ENCODE measurements at regions not wholly inside any gene's neighbourhood (a gene's known extent, or its start where the extent isn't known, plus 50 kb on each side); places are given as distances from the start of the nearest gene placed in this dataset.

- DNase-seq (ENCODE audit: low read depth in 2 of 2), result no peak
Measured at GRCh38 chr20:22504829-22505377, 79.5 kb downstream of the FOXA2 start.

GRCh38 chr20:22503577-22503976, 80.8 kb downstream of the FOXA2 start:
- DNase-seq (ENCODE audit: low read depth in 2 of 2), result no peak

DNA sequence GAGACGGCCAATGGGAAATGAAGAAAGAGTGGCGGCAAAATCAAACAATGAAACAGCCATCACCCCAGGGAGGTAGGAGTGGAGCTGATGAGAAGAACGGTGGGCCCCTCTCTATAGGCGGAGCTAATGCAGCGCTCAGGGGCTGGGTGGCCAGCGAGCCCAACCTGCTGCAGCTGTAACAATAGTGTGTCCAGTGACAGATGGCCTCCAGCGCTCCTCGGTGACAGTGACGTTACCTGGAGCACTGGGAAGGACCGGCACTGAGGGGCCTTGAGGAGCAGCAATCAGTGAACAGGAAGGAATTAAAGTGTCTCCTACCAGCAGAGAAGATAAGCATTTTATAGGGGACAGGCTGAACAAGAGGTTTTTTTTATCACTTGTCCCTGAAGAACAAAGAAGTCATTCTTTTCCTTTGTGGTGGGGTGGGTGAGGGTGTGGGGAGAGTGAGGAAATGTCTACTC, 81.6 kb downstream of the FOXA2 start:
- no peak for DNase-seq (ENCODE audit: low read depth in 2 of 2)

GRCh38 chr20:22501566-22502344, 82.6 kb downstream of the FOXA2 start:
- no peak for DNase-seq (ENCODE audit: low read depth in 2 of 2)

DNA sequence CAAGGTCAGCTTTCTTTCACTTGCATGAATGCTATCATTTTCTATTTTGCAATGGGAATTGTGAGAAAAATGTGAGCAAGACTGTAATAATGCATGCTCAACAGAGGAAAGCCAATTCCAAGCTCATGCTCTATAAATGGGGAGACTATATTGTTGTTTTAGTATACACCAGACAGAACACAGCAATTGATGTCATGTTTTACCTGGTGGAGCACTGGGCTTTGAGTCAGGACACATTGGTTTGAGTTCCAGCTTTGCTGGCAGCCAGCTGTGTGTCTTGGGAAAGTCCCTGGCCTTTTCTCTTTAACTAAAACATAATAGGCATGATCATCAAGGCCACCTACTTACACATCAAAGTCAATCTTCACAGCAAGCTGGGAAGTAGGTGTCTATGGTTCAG, 83.3 kb downstream of the FOXA2 start:
- DNase-seq (ENCODE audit: low read depth in 2 of 2), result no peak

DNA sequence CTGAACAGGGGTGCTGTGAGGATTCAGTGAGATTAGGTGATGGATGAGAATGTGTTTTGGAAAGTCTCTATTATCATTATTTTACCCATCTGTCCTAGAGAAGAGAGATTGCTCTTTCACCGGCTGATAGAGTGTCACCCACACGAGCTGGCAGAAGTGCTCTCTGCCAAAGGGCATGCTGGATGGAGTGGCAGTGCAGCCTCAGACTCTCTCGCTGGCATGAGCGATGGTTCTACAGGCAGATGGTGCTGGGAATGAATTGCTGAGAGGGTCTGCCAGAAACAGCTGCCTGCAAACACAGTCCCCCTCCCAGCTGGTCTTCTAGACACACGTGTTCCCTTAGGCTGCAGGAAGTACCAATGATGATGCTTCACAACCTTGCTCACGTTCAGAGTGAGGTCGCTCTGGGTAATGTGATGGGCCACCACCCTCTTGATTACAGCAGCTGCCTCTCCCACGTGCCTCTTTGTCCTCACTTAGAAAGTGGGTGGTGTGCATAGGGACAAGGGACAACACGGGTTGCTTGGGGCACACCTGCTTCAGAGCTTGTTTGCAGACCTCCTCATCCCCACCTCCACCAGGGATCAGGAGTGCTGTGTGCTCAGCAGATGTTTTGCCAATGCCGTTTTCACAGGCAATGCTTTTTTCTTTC, 84.7 kb downstream of the FOXA2 start:
- DNase-seq (ENCODE audit: low read depth in 2 of 2), result no peak

- DNase-seq (ENCODE audit: low read depth in 2 of 2), result no peak
Measured at GRCh38 chr20:22496817-22497216, 87.6 kb downstream of the FOXA2 start.

DNA sequence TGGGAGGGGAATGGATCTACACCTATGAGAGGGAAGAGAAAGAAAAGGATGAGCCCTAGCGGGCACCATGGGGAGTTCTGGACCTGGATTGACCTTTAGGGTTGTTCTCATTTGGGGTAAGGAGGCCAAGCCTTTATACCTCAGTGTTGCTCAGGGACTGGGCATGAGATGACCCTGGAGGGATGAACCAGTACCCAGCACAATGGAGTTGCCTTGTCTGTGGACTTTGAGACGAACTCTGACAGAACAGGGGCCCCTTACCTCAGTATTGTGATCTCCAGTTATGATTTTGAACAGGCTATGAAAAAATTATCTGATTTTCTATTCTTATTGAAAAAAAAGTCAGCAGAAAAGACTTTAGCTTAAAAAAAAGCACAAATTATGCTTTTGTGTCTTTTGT, 88.6 kb downstream of the FOXA2 start:
- DNase-seq (ENCODE audit: low read depth in 2 of 2), result no peak

DNA sequence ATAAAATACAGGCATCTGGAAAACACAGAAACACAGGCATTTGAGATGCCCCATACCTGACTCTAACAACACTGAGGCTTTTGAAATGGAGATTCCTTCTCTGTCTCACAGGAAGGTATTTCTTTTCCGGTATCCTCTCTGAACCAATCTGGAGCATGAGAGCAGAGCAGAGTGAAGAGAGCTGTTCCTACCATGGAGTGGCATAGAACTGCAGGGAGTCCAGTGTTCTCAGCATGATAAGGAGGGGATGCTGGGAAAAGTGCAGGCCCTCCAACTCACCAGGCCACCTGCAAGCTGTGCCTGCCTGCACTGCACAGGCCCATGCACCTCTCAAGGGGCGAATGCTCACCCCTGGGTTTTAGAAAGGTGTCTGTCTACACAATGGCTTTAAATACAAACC, 89.2 kb downstream of the FOXA2 start:
- no peak for DNase-seq (ENCODE audit: low read depth in 2 of 2)

GRCh38 chr20:22492497-22492896, 91.9 kb downstream of the FOXA2 start:
- no peak for DNase-seq (ENCODE audit: low read depth in 2 of 2)

GRCh38 chr20:22491194-22491505, 93.2 kb downstream of the FOXA2 start:
- DNase-seq (ENCODE audit: low read depth in 2 of 2), result no peak

GRCh38 chr20:22490287-22491193, 93.8 kb downstream of the FOXA2 start:
- DNase-seq (ENCODE audit: low read depth in 2 of 2), result no peak

- no peak for DNase-seq (ENCODE audit: low read depth in 2 of 2)
Measured at GRCh38 chr20:22489626-22490286, 94.6 kb downstream of the FOXA2 start.

DNA sequence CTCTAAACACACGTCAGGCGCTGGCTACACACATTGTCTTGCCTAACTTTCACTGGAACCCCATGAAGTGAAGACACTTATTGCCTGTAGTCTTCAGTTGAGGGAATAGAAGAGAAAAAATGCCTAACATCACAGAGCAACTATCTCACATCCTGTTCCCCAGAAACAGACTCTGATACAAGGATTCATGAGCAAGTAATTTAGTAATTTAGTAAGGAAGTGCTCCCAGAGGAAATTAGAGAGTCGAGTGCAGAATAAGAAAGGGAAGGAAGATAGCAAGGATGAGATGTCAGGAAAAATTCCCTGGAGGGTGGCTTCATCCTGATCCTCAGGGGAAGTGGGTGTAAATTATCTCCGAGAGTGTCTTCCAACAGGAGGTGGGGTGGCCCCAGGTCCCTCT, 104.0 kb downstream of the FOXA2 start:
- no peak for DNase-seq (ENCODE audit: low read depth in 2 of 2)

GRCh38 chr20:22475662-22476061, 108.7 kb downstream of the FOXA2 start:
- no peak for DNase-seq (ENCODE audit: low read depth in 2 of 2)

DNA sequence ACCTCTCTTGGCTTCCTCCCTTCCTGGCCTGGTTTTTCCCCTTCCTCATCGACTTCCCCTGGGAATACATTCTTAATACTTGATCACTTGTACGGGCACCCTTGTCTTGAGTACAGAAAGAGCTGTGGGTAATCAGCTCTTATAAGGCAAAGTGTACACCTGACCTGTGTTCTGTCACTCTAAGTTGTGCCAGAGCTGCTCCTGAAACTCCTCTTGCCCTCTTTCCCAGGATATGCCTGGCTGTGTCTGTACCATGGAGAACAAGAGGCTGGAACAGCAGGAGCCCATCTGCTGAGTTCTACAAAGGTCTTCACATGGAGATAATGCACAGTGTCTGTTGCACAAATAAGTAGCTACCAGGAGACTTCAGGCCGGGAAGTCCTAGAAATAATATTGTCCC, 110.1 kb downstream of the FOXA2 start:
- no peak for DNase-seq (ENCODE audit: low read depth in 2 of 2)

GRCh38 chr20:22473293-22473692, 111.1 kb downstream of the FOXA2 start:
- no peak for DNase-seq (ENCODE audit: low read depth in 2 of 2)

DNA sequence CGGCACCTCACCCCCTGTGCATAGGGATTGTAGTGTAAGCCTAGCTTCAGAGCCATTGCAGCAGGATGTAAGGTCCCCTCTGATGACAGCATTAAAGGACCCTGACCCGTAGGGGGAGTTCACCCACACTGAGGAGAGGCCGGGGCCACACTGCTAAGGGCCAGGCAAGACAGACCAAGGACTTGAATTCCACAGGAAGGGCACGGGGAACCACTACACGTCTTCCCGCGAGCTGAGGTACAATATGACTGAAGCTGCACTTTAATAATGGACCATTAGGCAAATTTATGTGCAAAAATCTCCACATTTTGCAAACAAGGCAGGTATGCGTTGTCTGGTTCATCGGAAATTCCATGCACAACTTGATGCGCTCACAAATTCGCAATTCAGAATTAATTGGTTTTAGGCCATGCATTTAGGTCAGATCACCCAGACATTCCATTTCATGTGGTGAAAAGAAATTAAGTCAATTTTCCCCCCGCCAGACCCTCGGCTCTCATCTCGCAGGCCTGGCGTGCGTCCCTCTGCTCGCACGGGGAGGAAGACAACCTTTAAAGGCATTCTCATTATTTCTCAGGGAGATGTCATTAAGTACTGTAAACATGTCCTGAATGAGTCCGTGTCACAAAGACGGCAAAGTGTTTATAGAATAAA, 111.8 kb downstream of the FOXA2 start:
- DNase-seq (ENCODE audit: low read depth in 2 of 2), result no peak

DNA sequence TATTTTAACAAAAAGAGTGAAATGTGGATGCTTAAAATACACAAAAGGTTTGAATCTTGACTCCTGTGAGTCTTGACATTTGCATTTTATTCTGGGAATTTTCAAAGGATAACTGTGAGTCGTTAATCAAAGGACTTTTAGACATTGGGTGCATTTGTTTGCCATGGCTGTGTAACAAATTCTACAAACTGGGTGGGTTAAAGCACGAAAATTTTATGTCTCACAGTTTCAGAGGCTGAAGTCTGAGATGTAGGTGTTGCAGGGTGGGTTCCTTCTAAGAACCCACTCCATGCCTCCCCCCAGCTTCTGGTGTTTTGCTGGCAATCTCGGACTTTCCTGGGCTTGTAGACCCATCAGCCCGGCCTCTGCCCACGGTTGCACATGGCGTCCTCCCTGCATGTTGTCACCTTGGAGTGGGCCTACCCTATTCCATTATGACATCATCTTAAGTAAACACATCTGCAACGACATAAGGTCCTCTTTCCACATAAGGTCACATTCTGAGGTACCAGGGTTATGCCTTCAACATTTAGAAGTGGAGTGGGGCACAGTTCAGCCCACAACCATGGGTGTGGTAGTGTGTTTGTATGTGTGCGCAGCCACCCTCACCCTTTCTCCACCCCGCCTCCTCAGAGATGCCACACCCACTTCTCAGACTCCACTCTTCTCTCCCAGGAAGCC, 113.1 kb downstream of the FOXA2 start:
- no peak for DNase-seq (ENCODE audit: low read depth in 2 of 2)

DNA sequence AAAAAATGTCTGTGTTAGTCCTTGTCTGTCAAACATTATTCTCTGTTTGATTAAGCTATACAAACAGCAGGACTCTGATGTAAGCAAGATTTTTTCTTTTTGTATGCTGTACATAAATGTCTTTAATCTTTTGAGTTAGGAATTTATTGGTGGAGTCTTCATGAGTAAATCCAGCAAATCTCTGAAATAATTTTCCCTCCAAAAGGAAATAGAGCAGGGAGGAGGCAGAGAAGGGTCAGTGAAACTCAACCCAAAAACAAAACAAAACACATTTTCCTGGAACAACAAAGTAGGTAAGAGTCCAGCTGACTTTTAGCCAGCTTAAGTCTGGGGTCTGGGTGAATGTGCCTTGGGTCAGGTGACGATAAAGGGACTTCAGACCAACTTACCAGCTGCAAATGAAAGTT, 113.7 kb downstream of the FOXA2 start:
- no peak for DNase-seq (ENCODE audit: low read depth in 2 of 2)

Measured in stimulated activated CD8-positive, alpha-beta memory T cell treated with anti-CD3 and anti-CD28 coated beads, Interleukin-7, amount 100 ng/mL, for 4 hours (primary cell).